HG02943 (cell line): ENCODE measurements at regions not wholly inside any gene's neighbourhood (a gene's known extent, or its start where the extent isn't known, plus 50 kb on each side); places are given as distances from the start of the nearest gene placed in this dataset.
"Not testable (repeated sequence)": the region's sequence is repeated elsewhere in the genome, so short reads cannot be mapped to it uniquely, and the experiment has no call there.

Experiments used
- ATAC-seq: cut with Tn5 transposase; IDR thresholded peaks from one replicate; pipeline ENCODE4 v1.9.1; 2021; ENCODE audit warnings: mild to moderate bottlenecking, low read depth, moderate library complexity; ENCODE audit not compliant: unreplicated experiment

DNA sequence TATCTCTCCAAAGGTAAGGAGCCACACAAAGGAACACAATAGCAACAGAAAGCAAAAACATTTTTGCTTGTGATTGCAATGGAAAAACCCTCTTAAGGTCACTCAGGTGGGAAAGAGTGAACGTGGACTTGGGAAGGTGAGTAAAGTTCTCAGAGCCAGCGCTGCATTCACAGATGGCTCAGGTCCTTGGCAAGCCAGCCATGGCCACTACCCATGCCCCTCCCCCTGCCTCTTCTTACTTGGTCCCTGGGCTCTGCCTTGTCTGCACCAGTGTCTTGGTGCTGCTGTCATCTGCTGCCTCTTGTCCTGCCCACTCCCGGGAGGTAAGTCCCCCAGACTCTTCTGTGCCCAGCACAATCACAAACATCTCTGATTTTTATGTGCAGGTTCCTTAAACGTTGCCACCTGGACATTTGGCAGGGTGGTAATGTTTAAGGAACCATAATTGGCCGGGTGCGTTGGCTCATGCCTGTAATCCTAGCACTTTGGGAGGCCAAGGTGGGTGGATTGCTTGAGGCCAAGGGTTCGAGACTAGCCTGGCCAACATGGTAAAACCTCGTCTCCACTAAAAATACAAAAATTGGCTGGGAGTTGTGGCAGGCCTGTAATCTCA lies 74.6 kb downstream of the FEM1C start:
- no peak for ATAC-seq

DNA sequence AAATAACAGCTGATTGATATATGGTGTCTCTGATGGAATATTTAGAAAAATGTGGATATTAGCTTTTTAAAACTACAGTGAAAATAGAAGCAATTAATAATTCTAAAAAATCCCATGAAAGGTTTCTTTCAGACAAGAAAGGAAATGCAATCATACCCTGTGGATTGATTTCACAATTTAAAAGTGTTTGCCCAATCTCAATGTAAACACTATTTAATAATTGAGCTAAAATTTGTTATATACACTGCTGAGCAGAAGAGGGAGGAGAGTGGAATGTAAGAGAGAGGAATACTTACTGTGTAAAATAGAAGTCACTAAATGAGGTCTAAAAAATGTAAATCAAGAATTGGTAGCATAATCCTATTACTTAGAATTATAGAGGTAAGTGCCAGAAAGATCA lies 76.9 kb downstream of the FEM1C start:
- ATAC-seq: no peak

DNA sequence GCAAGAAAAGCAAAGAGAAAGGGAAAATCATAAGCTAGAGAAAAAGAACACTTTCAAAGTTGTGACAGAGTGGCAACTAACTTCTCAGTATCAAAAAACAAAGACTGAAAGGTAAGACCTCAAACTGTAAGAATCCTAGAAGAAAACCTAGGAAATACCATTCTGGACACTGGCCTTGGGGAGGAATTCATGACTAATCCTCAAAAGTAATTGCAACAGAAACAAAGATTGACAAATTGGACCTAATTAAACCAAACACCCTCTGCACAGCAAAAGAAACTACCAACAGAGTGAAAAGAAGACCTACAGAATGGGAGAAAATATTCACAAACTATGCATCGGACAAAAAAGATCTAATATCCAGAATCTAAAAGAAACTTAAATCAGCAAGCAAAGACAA lies 79.1 kb downstream of the FEM1C start:
- no peak for ATAC-seq

DNA sequence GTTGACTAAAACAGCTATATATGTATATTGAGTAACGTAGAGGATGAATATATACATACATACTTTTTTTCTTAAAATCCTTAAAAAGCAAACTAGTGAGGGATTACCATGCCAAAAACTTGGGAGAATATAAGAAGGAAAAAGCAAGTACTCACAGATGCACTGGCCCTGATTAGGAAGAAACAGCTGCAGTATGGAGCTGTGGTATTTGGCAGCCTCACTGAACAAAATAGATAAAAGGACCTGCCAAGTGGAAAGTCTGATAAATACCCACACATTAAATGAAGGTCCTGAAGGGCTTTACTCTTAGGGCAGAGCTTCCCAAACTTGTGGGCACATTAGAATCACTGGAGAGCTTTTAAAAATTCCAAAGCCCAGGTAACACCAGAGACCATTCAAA lies 80.6 kb downstream of the FEM1C start:
- no peak for ATAC-seq

DNA sequence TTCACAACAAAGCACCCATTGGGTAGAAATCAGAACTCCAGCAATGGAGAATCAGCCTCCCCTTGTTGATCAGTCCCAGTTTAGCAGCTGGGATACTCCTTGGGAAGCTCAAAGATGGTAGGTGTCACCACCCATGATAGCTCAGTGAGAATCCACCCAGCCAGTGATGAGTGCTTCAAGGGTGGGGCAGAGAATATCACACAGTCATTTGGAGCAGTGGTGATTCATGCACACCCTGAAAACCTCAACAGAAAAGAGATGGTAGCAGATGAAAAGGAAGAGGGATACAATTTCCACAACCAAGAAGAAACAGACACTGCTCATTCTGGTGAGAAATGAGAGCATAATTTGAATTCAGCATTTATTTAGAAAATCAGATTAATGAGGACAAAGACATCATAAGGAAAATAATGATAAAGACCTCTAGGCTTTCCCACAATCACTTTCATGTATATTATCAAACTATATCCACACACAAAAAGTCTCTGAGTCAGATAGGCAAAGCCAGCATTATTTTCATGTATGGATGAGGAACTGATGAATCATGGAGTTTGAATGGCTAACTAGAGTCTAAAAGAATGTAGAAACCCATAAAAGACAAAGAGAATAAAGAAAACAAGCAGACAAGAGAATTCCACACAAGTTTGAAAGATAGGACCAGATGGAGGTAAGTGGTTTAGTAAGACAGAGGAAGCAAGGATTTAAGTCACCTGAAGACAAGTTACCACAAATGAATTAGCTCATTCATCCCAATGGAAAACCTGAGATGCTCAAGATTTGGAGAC lies 82.9 kb downstream of the FEM1C start:
- no peak for ATAC-seq

DNA sequence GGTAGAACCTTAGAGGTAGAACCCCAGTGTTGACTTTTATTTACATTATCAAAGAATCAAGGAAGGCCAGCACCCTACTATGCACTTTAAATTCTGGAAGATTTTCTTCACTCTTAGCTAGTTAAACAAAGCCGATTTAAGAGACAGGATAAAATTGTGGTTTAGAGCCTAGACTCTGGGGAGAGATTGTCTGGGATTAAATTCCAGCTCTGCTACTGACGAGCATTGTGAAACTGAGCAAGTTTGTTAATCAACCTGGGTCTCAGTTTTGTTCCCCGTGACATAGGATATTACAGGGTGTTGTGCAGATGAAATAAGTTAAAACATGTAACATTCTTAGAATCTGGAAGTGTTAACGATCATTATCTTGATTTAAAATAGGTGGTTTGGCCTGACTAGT lies 83.5 kb downstream of the FEM1C start:
- no peak for ATAC-seq

DNA sequence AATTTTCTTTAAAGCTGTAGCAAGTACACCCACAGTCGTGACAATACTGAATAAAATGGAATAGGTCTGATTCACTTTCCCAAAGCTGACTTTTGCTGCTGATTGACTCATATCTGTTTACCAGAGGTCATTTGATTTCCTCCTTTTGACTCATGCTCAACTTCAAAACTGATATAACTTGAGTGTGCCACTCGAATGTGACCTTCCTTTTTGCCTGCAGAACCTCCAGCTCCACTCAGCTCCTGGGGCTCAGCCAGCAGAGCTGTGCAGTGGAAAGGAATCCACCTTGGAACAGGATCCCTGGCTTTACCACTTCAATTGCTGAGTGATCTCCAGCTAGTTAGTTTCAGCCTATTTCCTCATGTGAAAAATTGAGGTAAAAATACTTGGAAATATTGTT lies 84.1 kb downstream of the FEM1C start:
- no peak for ATAC-seq

DNA sequence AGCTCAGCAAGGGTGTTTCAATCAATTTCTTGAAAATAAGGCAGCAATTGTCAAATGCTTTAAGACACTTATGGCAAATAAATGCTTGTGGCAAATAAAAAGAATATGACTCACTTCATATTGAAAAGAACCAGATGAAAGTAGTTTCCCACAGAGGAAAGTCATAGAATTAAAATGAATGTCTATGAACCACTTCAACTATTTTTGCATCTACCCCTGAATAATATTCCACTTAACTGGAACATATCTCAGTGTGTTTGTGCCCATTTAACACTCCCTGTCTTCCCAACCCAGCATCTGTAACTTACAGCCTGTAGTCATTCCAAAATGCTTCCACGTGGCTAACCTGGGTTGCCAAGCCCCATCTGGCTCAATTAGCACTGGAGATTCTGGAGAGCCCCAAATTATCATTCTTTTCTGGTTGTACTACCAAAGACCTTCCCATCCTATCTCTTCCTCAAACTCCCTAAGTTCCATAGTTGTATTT lies 84.7 kb downstream of the FEM1C start:
- ATAC-seq: no peak

DNA sequence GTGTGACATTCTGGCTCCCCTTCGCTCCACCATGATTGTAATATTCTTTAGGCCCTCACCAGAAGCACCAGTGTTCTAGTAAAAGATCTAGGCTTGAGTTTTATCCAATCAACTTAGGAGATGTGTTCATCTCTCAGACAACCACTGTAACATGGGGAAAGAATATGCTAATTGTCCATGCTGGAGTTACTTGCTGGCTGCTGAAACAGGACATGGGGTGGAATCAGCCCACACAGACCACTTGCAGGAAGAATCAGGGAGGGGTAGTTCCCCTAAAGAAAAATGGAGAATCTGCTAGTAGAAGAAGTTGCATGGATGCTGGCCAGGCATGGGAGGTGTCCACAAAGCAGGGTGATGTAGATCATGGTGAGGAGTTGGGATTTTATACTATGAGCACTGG lies 86.2 kb downstream of the FEM1C start:
- ATAC-seq: no peak

DNA sequence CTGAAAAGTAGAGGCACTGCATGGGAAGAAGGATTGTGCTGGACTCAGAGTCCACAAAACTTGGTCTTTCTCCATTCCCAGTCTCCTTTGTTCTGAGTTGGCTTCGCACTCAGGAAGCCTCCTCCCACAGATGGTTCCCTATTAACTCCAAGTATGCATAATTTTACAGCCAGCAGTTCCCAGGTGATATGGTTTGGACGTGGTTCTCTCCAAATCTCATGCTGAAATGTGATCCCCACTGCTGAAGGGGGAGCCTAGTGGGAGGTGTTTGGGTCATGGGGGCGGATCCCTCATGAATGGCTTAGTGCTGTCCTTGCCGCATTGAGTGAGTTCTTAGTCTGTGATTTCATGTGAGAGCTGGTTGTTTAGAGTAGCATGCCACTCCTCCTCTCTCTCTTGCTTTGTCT lies 86.6 kb downstream of the FEM1C start:
- ATAC-seq: no peak

DNA sequence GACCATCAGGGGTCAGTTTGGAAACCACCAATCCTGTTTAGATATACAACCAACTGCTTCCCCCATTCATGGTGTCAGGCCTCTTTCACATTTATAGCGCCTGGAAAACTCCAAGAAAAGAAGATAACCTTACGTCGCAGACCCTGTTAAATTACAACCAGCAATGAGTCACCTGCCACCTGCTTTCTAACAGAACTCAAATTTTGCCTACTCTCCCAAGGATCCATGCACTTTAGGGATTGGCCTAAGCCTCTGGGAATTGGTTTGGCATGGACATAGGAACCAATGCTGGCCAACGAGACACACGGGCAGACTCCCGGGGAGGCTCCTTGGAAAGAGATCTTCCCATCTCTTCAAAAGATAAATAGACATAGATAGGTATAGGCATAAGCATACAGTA lies 87.0 kb downstream of the FEM1C start:
- no peak for ATAC-seq

DNA sequence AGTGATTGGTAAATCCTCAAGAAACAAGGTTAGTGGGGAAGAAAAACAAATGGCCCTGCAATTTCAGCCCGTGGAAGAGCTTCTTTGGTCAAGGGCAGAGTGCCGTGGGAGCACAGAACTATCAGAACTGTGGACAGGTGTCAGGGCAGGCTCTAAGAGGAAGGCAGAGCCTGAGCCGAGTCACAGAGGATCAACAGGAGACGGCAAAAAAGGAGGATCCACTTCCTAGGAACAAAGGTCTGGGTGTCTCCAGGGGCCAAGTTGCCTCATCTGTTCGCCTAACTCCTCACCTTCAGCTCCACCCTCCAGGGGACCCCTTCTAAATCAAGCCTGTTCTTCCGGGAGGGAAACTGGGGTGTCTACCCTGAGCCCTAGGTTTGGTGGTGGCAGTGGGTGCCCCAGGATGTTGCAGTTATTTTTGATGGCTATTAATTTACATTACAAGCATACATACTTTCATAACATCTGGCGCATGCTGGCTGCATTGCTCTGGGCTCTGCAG lies 88.0 kb downstream of the FEM1C start:
- no peak for ATAC-seq

DNA sequence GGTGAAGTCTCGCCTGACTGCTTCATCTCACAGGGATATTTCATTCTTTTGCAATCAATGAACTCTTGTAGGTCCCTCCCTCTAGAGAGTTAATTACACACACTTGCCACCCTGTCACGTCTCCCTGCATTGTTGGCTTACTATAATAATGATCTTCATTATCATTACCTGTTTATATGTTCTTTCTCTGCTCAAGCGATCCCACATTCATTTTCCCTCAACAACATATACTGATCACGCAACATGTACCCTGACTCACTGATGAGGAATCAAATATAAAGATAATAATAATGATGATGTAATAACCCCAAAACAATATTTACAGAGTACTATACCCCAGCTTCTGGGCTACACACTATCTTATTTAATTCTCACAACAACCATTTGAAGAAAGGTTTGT lies 88.5 kb downstream of the FEM1C start:
- ATAC-seq: no peak

DNA sequence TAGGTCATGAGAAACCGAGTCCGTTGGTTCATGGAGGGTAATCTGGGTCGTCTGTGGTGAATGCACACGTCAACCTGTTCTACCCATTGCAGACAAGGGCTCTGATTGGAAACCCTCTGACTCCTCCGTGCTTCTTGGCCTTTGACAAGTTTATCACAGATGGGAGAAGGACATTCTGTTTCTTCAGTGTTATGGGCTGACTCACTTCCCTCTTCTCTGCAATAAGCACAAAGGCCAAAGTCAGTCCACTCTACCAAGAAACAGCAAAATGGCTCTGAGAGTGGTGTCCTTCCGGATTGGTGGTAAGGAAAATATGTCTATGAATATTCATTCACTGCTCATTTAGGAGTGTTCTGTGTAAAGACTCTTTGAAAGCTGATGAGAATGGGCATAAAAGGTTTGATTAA lies 89.3 kb downstream of the FEM1C start:
- ATAC-seq: no peak

DNA sequence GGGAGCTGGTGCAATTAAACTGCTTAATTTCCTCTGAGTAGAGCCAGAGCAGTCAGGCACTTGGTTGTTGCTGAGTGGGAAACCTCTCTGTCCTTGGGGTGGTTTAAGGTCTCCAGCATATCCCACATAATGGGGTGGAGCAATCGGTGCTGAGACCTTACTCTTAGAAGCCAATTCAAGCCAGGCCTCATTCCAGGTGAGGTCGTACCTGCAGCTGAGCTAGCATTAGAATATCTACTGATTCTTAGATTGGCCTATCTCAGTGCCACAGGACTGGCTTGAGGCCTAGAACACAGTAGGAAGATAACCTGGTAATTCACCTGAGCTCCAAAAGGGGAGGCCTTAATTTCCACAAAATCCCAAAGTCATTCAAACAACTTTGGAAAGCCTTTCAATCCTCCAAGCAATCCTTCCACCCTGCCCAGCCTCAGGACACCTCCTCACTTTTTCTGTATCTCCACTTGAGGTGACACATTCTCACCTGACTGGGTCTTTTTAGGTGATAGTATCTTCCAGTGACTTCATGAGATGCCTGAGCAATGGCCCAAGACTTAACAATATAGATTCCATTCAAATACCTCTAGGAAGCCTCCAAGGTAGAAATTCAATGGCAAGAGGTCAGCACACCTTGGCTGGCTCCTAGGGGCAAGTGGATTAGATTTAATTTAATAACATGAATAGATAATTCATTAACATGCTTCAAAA lies 91.0 kb downstream of the FEM1C start:
- no peak for ATAC-seq

DNA sequence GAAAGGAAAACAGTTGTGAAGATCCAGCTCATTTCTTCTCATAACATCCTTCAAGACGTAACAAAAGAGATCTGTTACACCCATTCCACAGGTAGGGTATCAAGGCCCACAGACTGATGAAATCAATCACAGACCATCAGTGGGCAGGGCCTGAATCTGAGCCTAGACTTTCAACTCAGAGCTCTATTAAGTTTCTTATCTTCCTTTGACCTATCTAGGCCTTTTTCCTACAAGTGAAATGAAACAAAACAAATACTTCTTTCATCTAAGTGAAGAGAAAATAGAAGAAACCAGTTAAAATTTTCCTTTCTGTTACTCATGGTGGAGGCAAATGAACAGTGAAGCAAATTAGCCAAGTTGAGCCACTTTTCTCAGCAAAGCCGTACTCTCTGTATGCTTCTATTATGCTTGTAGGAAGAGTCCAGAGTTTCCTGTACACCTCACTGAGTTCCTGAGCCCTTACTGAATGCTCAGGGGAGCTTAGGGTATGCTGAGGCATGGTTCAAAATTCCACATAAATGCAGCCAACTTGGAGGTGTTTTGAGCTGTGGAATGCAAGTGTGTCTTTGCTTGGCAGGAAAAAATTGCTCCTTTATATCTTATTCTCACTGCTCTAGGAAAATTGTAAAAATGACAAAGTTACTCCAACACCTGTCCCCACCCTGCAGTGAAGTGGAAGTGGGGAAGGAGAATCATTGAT lies 91.9 kb downstream of the FEM1C start:
- ATAC-seq: no peak

DNA sequence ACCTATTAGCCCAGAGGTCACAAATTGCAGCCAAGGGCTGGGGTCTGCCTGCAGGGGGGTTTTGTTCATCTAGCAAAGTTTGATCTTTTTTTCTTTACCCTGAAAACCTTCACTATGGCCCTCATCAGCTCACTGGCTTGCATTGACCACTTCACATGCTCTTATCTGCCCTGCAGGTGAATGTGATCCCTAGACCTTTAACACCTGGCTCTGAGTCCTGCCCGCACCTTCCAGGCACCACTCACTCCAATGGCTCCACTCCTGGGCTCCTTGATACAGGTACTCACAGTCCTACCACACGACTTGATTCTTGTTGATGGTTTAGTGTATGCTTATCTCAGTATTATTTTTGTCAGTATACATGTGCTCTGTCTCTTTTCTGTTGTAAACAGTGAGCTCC lies 92.5 kb downstream of the FEM1C start:
- no peak for ATAC-seq

DNA sequence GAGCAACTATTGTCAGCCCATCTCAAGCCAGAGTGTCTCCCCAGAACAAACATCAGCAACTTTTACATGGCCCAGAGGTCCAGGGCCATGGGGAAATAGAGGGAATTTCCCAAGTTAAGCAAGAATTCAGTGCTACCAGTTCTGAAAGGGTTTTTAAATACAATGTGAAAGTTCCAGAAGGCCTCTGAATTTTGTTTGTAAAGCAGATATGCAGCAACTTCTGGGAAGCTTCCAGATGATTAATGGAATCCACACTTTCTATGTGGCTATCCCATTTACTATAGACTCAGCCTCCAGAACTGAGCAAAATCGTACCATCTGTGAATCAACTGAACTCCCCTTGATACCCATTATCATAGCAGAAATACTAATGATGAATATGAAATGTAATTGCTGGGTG lies 93.8 kb downstream of the FEM1C start:
- ATAC-seq: no peak

DNA sequence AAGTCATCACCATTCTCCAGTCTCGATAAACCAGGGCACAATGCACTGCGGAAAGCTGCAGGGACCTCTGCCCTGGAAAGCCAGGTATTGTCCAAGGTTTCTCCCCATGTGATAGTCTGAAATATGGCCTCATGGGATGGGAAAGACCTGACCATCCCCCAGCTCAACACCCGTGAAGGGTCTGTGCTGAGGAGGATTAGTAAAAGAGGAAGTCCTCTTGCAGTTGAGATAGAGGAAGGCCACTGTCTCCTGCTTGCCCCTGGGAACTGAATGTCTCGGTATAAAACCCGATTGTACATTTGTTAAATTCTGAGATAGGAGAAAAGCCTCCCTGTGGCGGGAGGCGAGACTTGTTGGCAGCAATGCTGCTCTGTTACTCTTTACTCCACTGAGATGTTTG lies 95.9 kb downstream of the FEM1C start:
- ATAC-seq: not testable (repeated sequence)

DNA sequence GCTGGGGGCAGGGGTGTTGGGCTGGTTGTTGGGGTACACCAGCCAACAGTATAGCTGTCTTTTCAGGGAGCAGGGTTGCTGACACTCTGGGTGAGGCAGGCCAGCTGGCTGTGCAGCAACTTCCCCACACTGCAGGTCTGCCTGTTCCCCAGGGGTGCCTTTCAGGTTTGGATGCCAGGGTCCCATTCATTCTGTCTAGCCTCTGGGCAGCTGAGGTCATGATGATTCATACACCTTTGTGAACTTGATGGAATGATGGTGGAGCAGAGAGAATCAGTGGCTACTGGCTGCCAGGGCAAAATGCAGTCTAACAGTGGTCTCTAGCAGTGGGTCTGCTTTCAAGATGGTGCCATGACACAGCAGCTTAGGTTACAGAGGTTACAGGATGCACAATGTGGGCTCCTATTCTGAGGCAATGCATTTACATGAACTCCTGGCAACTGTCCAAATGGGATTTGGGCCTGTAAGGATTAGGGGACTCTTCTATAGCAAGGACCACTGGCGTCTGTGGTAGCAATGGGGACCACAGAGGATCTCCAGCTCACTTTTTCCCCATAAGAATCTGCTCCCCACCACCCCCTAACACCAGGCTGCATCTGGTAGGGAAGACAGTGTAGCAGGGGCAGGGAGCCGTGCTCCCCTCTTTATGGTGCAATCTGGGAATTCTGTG lies 103.7 kb downstream of the FEM1C start:
- no peak for ATAC-seq
